Endodermal cell (in vitro differentiated cells): ENCODE measurements at regions not wholly inside any gene's neighbourhood (a gene's known extent, or its start where the extent isn't known, plus 50 kb on each side); places are given as distances from the start of the nearest gene placed in this dataset.

ENCODE experiments used
- DNase-seq: peaks from one replicate; pipeline ENCODE4 v3.0.0-alpha.2; 2017
- H3K27ac ChIP-seq: 2 replicates; pipeline ENCODE4 v1.5.1; 2013; ENCODE audit warnings: mild to moderate bottlenecking, low read depth, low read length, moderate library complexity
- H3K27me3 ChIP-seq: 2 replicates; pipeline ENCODE4 v1.6.1; 2013; ENCODE audit warnings: mild to moderate bottlenecking, low read length, moderate library complexity; ENCODE audit not compliant: insufficient read depth, control insufficient read depth, poor library complexity, severe bottlenecking
- H3K36me3 ChIP-seq: 2 replicates; pipeline ENCODE4 v1.7.0; 2013; ENCODE audit warnings: mild to moderate bottlenecking, low read length, moderate library complexity; ENCODE audit not compliant: control insufficient read depth, insufficient read depth
- H3K4me1 ChIP-seq: one replicate; pipeline ENCODE4 v1.7.0; 2013; ENCODE audit warnings: low read length; ENCODE audit not compliant: control insufficient read depth, insufficient read depth
- H3K4me3 ChIP-seq: 2 replicates; pipeline ENCODE4 v1.5.1; 2013; ENCODE audit warnings: mild to moderate bottlenecking, low read length, moderate library complexity
- H3K9ac ChIP-seq: 2 replicates; pipeline ENCODE4 v1.6.1; 2013; ENCODE audit warnings: mild to moderate bottlenecking, low read length, moderate library complexity; ENCODE audit not compliant: poor library complexity, severe bottlenecking; ENCODE audit errors: extremely low read depth
- H3K9me3 ChIP-seq: 2 replicates; pipeline ENCODE4 v1.6.1; 2013; ENCODE audit warnings: mild to moderate bottlenecking, low read length, moderate library complexity; ENCODE audit not compliant: control insufficient read depth
- H3K27ac Mint-ChIP-seq: 2 replicates; pipeline ENCODE4 v1.8.0; 2020; ENCODE audit warnings: mixed read lengths
- H3K27me3 Mint-ChIP-seq: 2 replicates; pipeline ENCODE4 v1.8.0; 2021; ENCODE audit warnings: mild to moderate bottlenecking, mixed read lengths; ENCODE audit not compliant: insufficient read depth
- H3K36me3 Mint-ChIP-seq: 2 replicates; pipeline ENCODE4 v1.8.0; 2020; ENCODE audit warnings: low read depth, mixed read lengths
- H3K4me1 Mint-ChIP-seq: 2 replicates; pipeline ENCODE4 v1.8.0; 2020; ENCODE audit warnings: mixed read lengths
- H3K4me3 Mint-ChIP-seq: 2 replicates; pipeline ENCODE4 v1.8.0; 2020; ENCODE audit warnings: mild to moderate bottlenecking, moderate library complexity, mixed read lengths
- H3K9me3 Mint-ChIP-seq: 2 replicates; pipeline ENCODE4 v1.8.0; 2020; ENCODE audit warnings: mild to moderate bottlenecking, mixed read lengths
- CTCF ChIP-seq: fragments of 200-600 bp; sonication (generic); conservative IDR thresholded peaks from 2 replicates; pipeline ENCODE4 v1.5.0; 2021; ENCODE audit warnings: antibody characterized with exemption, mild to moderate bottlenecking
- WGBS, 2 experiments: methylation state at CpG; one replicate each; pipeline versions ENCODE4 v1.1.5 to v1.1.7; 2013; ENCODE audit warnings: missing lambda C conversion rate in 2 of 2, mixed read lengths in 1 of 2; ENCODE audit not compliant: insufficient coverage in 1 of 2, insufficient read length in 1 of 2; 5-methylcytosine and 5-hydroxymethylcytosine counted together

- Histone ChIP-seq H3K27ac (no peak overlapping the region), H3K27me3 (peaks cover 7% of the 10 kb centered on the region), H3K9me3 (no peaks in the 10 kb centered on the region), H3K4me1 (no peaks in the 10 kb centered on the region), H3K4me3 (no peak overlapping the region), H3K36me3 (no peaks in the 10 kb centered on the region), H3K9ac (no peak overlapping the region)
- no peak for TF ChIP-seq CTCF
- H3K4me3 Mint-ChIP-seq: no peak overlapping the region
- 86 to 93% methylated on average over 7 of the region's 7 CpGs for WGBS, 2 experiments
- no peak overlapping the region for H3K27ac Mint-ChIP-seq
- DNase-seq: no peak
- H3K27me3 Mint-ChIP-seq: peaks cover 7% of the 10 kb centered on the region
- H3K4me1 Mint-ChIP-seq: no peaks in the 10 kb centered on the region
- H3K36me3 Mint-ChIP-seq: no peaks in the 10 kb centered on the region
- H3K9me3 Mint-ChIP-seq: peaks cover 2% of the 10 kb centered on the region
Measured at GRCh38 chr20:52461582-52461981, 270.0 kb upstream of the ZFP64 start.

- WGBS, 2 experiments: 84 to 92% methylated on average over 4 of the region's 4 CpGs
- no peak for TF ChIP-seq CTCF
- no peaks in the 10 kb centered on the region for H3K4me1 Mint-ChIP-seq
- Histone ChIP-seq H3K4me1 (no peaks in the 10 kb centered on the region), H3K9me3 (no peaks in the 10 kb centered on the region), H3K9ac (no peak overlapping the region), H3K4me3 (no peak overlapping the region), H3K27me3 (peaks cover 7% of the 10 kb centered on the region), H3K36me3 (no peaks in the 10 kb centered on the region), H3K27ac (no peak overlapping the region)
- H3K36me3 Mint-ChIP-seq: no peaks in the 10 kb centered on the region
- H3K27ac Mint-ChIP-seq: no peak overlapping the region
- H3K4me3 Mint-ChIP-seq: no peak overlapping the region
- DNase-seq: no peak
- H3K9me3 Mint-ChIP-seq: peaks cover 2% of the 10 kb centered on the region
- peaks cover 6% of the 10 kb centered on the region for H3K27me3 Mint-ChIP-seq
Measured at GRCh38 chr20:52459150-52459549, 267.6 kb upstream of the ZFP64 start.

GRCh38 chr20:52457826-52458225, 266.2 kb upstream of the ZFP64 start:
- no peak overlapping the region for H3K27ac ChIP-seq
- no peak overlapping the region for H3K4me3 ChIP-seq
- H3K9me3 ChIP-seq: no peaks in the 10 kb centered on the region
- Mint-ChIP-seq H3K9me3 (peaks cover 2% of the 10 kb centered on the region), H3K4me3 (no peak overlapping the region), H3K27me3 (peaks cover 6% of the 10 kb centered on the region), H3K27ac (no peak overlapping the region), H3K36me3 (no peaks in the 10 kb centered on the region), H3K4me1 (no peaks in the 10 kb centered on the region)
- no peaks in the 10 kb centered on the region for H3K36me3 ChIP-seq
- H3K27me3 ChIP-seq: peaks cover 4% of the 10 kb centered on the region
- 93 to 100% methylated on average over 2 of the region's 2 CpGs for WGBS, 2 experiments
- no peak for TF ChIP-seq CTCF
- H3K4me1 ChIP-seq: no peaks in the 10 kb centered on the region
- no peak for DNase-seq
- H3K9ac ChIP-seq: no peak overlapping the region
